ENCODE measurements at regions not wholly inside any gene's neighbourhood (a gene's known extent, or its start where the extent isn't known, plus 50 kb on each side); places are given as distances from the start of the nearest gene placed in this dataset.

GRCh38 chr6:56359201-56359899, 112.0 kb upstream of the COL21A1 start:
- TF ChIP-seq CTCF (conservative IDR thresholded peaks at IDR 0.05; ENCODE audit: low read length) = peak; percentile 87
- DNase-seq (ENCODE audit: low read depth) = peak; percentile 72
- no peak overlapping the region for H3K4me3 ChIP-seq (ENCODE audit: low read length)

- H3K4me3 ChIP-seq (ENCODE audit: low read length) = no peak overlapping the region
- DNase-seq (ENCODE audit: low read depth) = peak; percentile 74
- no peak for TF ChIP-seq CTCF (conservative IDR thresholded peaks at IDR 0.05; ENCODE audit: low read length)
Observed at GRCh38 chr6:56357616-56358373, 110.4 kb upstream of the COL21A1 start.

- no peak for TF ChIP-seq CTCF (conservative IDR thresholded peaks at IDR 0.05; ENCODE audit: low read length)
- no peak overlapping the region for H3K4me3 ChIP-seq (ENCODE audit: low read length)
- peak; percentile 85 for DNase-seq (ENCODE audit: low read depth)
Observed at GRCh38 chr6:56356426-56356825, 109.0 kb upstream of the COL21A1 start.

GRCh38 chr6:56353860-56354259, 106.5 kb upstream of the COL21A1 start:
- no peak overlapping the region for H3K4me3 ChIP-seq (ENCODE audit: low read length)
- no peak for DNase-seq (ENCODE audit: low read depth)
- no peak for TF ChIP-seq CTCF (conservative IDR thresholded peaks at IDR 0.05; ENCODE audit: low read length)

- no peak for TF ChIP-seq CTCF (conservative IDR thresholded peaks at IDR 0.05; ENCODE audit: low read length)
Observed at GRCh38 chr6:56350628-56351260, 103.4 kb upstream of the COL21A1 start.

GRCh38 chr6:56349194-56349593, 101.8 kb upstream of the COL21A1 start:
- peak; percentile 63 for DNase-seq (ENCODE audit: low read depth)
- no peak for TF ChIP-seq CTCF (conservative IDR thresholded peaks at IDR 0.05; ENCODE audit: low read length)
- no peak overlapping the region for H3K4me3 ChIP-seq (ENCODE audit: low read length)

More at GRCh38 chr6:56350628-56351260, 103.4 kb upstream of the COL21A1 start:
- no peak overlapping the region for H3K4me3 ChIP-seq (ENCODE audit: low read length)
- DNase-seq (ENCODE audit: low read depth) = no peak
